Glomerular visceral epithelial cell (primary cell): ENCODE measurements at regions not wholly inside any gene's neighbourhood (a gene's known extent, or its start where the extent isn't known, plus 50 kb on each side); places are given as distances from the start of the nearest gene placed in this dataset.

Experiments used
- DNase-seq: peaks from one replicate; pipeline ENCODE4 v3.0.0-alpha.2; 2016; ENCODE audit errors: extremely low spot score

- no peak for DNase-seq
Observed at GRCh38 chrX:68927178-68927577, 98.4 kb downstream of the EFNB1 start.

GRCh38 chrX:68923147-68923546, 94.3 kb downstream of the EFNB1 start:
- no peak for DNase-seq

GRCh38 chrX:68922013-68922412, 93.2 kb downstream of the EFNB1 start:
- DNase-seq: no peak

GRCh38 chrX:68920561-68920960, 91.7 kb downstream of the EFNB1 start:
- no peak for DNase-seq

DNA sequence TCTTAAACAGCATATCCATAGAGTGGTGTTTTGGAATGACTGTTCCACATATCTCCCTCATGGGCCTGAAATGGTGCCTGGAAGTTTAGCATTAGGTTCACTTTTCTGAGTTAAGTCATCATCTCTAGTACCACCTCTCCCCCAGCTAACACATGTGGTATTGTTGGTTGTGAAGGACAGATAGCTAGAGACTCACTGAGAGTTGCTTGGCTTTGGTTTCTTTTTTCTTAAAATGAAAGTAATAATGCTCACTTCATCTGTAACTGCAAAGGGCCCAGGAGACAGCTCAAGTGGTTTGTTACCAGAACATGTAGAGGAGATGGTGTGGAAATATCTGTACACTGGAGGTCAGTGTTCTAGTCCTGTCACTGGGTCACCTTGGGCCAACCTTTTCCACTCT, 90.9 kb downstream of the EFNB1 start:
- no peak for DNase-seq

- DNase-seq: no peak
Observed at GRCh38 chrX:68918202-68918601, 89.4 kb downstream of the EFNB1 start.

DNA sequence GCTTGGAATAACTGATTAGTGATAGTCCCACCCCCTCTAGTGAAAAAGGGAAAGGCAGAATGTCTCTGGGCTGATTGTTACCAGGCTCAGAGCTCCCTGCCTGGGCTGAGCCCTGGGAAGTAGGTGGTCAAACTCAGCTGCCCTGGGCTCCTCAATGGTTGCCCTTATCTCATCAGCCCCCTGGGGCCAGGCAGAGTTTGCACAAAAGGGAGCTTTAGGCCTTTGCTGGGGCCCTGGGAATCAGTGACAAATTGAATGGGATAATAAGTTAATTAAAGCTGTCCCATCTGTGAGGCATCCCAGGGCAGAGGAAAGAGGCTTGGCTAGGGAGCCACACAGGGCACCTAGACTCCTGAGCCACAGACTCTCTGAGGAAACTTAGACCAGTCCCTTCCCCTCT, 89.0 kb downstream of the EFNB1 start:
- DNase-seq: no peak

DNA sequence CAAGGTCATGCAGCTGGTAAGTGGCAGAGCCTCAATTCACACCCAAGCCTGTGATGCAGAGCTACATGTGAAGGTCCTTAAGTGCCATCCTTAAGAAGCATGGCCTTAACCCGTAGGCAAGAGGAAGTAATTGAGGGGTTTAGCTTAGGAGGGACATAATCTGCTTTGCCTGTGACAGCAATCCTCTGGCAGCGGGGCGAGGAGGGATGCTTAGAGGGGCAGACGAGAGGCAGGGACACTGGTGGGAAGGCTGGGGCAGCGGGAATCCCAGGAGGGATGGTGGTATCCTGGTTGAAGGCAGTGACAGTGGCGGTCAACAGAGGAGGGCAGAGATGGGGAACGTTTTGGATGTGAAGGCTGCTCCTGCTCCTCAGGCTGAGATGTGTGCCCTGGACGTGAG, 88.1 kb downstream of the EFNB1 start:
- no peak for DNase-seq

GRCh38 chrX:68915778-68916177, 87.0 kb downstream of the EFNB1 start:
- DNase-seq: peak; percentile 2

- no peak for DNase-seq
Observed at GRCh38 chrX:68914479-68914946, 85.7 kb downstream of the EFNB1 start.

GRCh38 chrX:68913249-68913547, 84.4 kb downstream of the EFNB1 start:
- DNase-seq: no peak

- DNase-seq: no peak
Observed at GRCh38 chrX:68912113-68912512, 83.3 kb downstream of the EFNB1 start.

GRCh38 chrX:68910731-68911428, 82.1 kb downstream of the EFNB1 start:
- DNase-seq: peak; percentile 7

DNA sequence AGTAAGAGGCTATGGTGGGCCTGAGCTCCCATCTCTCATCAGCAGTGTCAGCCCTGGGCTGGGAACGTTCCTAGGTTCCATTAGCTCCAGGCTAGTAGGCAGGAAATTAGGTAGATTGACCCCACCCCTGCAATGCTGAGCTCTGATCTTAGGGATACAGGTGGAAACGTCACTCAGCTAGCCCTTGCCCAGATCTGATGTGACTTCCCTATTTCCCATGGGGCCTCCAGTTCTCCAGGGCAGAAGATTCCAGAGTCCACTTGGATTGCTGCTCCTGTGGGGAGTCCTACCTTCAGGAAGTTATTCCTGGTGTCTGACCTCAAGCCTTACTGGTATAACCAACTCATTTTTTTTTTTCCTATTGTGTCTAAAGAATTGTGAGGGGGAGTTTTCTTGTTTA, 81.1 kb downstream of the EFNB1 start:
- no peak for DNase-seq

DNA sequence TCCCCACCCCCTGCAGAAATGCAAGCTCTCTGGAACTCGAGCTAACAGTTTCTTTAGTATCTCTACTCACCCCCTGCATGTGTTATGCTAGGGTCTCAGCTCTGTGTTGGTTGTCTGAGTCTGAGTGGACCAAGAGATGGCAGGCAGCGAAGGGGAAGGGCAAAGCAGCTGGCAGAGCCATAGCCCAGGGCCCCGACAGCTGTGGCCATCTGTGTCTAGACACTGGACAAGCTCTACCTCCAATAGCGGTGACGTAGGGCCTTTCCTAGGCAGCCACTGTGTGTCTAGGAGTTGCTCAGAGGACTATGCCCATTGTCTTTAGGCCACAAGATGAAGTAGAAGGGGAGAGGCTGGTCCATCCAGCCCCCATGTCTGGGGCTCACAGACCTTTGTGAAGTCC, 79.2 kb downstream of the EFNB1 start:
- no peak for DNase-seq

GRCh38 chrX:68902706-68903504, 74.1 kb downstream of the EFNB1 start:
- no peak for DNase-seq

- DNase-seq: no peak
Observed at GRCh38 chrX:68901519-68901918, 72.7 kb downstream of the EFNB1 start.

DNA sequence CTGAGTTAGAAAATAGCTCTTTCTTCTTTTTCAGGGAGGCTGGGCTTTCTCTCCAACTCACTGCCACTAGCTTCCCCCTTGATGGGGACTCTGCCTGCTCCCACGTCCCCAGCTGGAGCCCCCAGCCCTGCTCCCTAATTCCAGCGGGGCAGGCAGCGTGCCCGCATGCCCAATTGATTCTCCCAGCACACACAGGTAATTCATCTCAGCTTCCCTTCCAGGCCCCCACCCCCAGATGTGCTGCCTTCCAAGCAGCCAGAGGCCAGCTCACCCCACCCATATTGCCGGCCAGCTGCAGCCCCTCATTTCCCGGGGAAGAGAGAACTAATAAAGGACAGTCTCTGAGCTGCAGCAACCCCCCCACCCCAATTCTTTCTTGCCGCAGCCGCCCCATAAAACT, 69.8 kb downstream of the EFNB1 start:
- DNase-seq: no peak

DNA sequence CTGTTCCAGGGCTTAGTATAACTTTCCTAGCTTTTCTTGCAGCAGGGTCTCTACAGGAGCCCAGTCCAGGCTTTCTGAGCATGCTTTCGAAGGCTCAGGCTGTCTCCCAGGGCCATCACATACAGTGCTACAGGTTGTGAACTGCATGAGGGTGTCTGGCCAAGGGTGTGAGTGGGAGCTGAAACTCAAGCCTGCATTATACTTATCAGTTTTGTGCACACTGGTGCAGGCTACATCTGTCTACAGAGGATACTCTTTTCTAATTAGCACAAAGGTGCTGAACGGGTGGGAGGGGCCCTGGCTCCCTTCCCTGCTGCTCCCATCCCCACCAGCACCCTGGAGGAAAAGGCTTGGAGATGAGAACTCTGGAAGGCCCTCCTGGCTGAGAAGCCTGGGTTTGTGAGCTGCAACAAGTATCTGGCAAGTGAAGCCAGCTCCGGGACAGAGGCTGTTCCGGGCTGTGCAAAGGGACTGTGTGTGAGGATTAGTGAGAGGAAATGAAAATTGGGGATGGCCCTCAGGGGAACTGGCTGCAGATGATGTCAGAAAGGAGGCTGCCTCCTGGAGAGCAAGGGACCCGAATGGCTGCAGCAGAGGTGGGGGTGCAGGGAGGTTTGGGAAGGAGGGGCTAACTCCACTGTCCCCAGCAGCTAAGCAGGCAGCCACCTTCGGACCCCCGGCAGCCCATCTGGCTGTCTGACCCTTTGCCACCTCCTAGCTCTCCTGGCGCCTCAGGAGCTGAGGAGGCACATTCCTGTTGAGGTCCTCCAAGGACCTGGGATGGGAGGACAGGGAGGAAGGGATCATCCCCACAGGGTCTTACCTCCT, 68.5 kb downstream of the EFNB1 start:
- DNase-seq: no peak

DNA sequence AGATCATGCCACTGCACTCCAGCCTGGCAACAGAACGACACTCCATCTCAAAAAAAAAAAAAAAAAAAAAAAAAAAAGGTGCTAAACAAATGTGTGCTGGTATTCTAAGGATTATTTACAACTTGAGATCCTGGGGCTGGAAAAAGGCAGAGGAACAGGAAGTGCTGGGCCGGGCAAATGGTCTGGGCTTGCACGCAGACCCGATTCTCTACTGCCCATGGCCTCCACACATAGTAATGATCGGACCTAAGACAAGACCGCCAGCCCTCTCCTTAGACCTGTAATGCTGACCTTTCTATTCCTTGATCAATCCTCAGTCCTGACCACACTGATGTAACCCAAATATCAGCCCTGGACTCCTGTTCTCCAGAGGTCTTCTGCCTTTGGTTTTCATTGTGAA, 67.8 kb downstream of the EFNB1 start:
- no peak for DNase-seq

DNA sequence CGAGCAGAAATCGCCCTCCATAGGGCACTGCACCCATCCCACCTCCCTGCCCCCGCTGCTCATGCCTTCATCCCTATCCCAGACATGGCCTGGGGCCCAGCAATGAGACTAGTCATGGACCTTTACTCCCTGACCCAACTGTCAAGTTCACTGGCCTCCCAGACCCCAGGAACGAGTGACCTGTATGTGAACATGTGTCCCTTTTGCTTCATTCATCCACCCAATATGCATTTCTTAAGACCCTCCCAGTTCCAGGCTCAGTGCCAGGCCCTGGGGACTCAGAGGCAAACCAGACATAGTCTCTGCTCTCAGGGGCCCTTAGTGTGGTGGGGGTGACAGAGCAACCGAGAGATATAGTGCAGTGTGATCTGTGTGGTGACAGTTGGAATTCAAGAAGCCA, 67.0 kb downstream of the EFNB1 start:
- DNase-seq: no peak

GRCh38 chrX:68895341-68895755, 66.5 kb downstream of the EFNB1 start:
- peak; percentile 75 for DNase-seq
